ENCODE measurements at regions not wholly inside any gene's neighbourhood (a gene's known extent, or its start where the extent isn't known, plus 50 kb on each side); places are given as distances from the start of the nearest gene placed in this dataset.

- Histone ChIP-seq H2BK5ac (ENCODE audit: insufficient read length, low read length) (no peak overlapping the region), H3K9ac (ENCODE audit: extremely low read depth, insufficient read length, low read length) (no peak overlapping the region), H3K18ac (ENCODE audit: insufficient read length, low read depth, low read length) (no peak overlapping the region), H3T11ph (ENCODE audit: low read length) (no peak overlapping the region), H3K23me2 (ENCODE audit: insufficient read length, low read depth, low read length, poor library complexity, severe bottlenecking) (no peaks in the 10 kb centered on the region), H4K8ac (replicated peaks; ENCODE audit: insufficient read length, low read depth, low read length) (no peak overlapping the region), H4K20me1 (ENCODE audit: control insufficient read depth, insufficient read depth, insufficient read length) (no peaks in the 10 kb centered on the region), H3K23ac (ENCODE audit: insufficient read length, low read depth, low read length) (no peak overlapping the region), H3K79me2 (ENCODE audit: insufficient read depth, low read length) (no peaks in the 10 kb centered on the region), H3K56ac (ENCODE audit: insufficient read length, low read depth, low read length) (no peak overlapping the region), H2BK20ac (ENCODE audit: low read depth, low read length, poor library complexity, severe bottlenecking) (no peak overlapping the region), H3K14ac (ENCODE audit: insufficient read depth, low read length) (no peak overlapping the region), H3K27me3 (ENCODE audit: insufficient read depth, low read length) (no peaks in the 10 kb centered on the region), H2AK5ac (ENCODE audit: insufficient read length, low read length) (no peak overlapping the region), H3K4me2 (ENCODE audit: insufficient read depth, insufficient read length, low read length) (no peak overlapping the region), H4K91ac (ENCODE audit: insufficient read length, low read depth, low read length) (no peak overlapping the region), H2BK12ac (ENCODE audit: insufficient read length, low read depth, low read length) (no peak overlapping the region), H3K4me1 (ENCODE audit: insufficient read depth, low read length) (no peaks in the 10 kb centered on the region), H3K27ac (ENCODE audit: insufficient read length, low read depth, low read length) (no peak overlapping the region), H2BK15ac (ENCODE audit: low read depth, low read length) (no peak overlapping the region), H2AFZ (ENCODE audit: low read length) (no peak overlapping the region), H2BK120ac (ENCODE audit: low read depth, low read length, poor library complexity, severe bottlenecking) (no peak overlapping the region), H3K79me1 (ENCODE audit: insufficient read depth, low read depth, low read length, poor library complexity, severe bottlenecking) (no peaks in the 10 kb centered on the region), H3K4ac (ENCODE audit: low read depth, low read length) (no peak overlapping the region), H4K5ac (ENCODE audit: insufficient read length, low read depth, low read length) (no peak overlapping the region), H3K9me3 (ENCODE audit: control insufficient read depth, low read depth, low read length) (no peaks in the 10 kb centered on the region)
- TF ChIP-seq CTCF (conservative IDR thresholded peaks at IDR 0.05) = peak; percentile 62
- Mint-ChIP-seq H3K27me3 (ENCODE audit: low read depth) (no peaks in the 10 kb centered on the region; the same call in 1 of the 2 replicates), H3K4me3 (no peak overlapping the region), H3K36me3 (ENCODE audit: insufficient read depth in 1 of 3, low read depth in 3 of 3) (no peaks in the 10 kb centered on the region), H3K27ac (peak overlapping the region in 1 of 3 experiments; percentile 67; a peak in 1 of 7 replicates), H3K4me1 (no peaks in the 10 kb centered on the region), H3K9me3 (no peaks in the 10 kb centered on the region; a peak in 2 of 5 replicates)
- DNase-seq = peak; percentile 29
- WGBS (ENCODE audit: extremely low coverage, insufficient read length, low lambda C conversion rate) = no CpG with 5 or more reads among the region's 3 CpGs
Observed at GRCh38 chr13:85896516-85897450, 97.6 kb upstream of the SLITRK6 start.

Data from H9 (cell line).